ENCODE measurements at regions not wholly inside any gene's neighbourhood (a gene's known extent, or its start where the extent isn't known, plus 50 kb on each side); places are given as distances from the start of the nearest gene placed in this dataset.

DNA sequence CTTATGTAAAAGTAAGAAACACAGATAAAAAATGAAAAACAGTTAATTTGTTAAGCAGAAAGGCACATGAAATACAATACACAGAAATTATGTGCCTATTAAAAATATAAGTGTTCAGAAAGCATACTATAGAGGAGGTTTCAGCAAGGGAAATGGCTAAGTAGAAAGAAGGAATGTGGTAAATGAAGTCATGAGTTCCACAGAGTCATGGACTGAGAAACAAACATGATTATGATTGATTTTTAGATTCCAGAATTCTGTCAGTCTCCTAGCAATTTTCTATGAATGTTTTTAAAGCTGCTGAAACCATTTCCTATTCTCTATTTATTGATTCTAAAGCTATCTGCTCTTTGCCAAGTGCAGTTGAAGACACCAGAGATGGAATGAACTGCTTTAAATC is 1398.4 kb downstream of the ARAP2 start:
- H3K9me2 ChIP-seq (ENCODE audit: insufficient read depth), result no peaks in the 10 kb centered on the region
- no peak overlapping the region for H3K9ac ChIP-seq (ENCODE audit: low read length)
- CTCF ChIA-PET, result no interaction called here
- no peak for ATAC-seq
- H3K4me3 ChIP-seq (replicated peaks in 1 of 2; ENCODE audit: low read depth in 1 of 2, low read length in 2 of 2), result no peak overlapping the region
- no peaks in the 10 kb centered on the region for H3K4me1 ChIP-seq (ENCODE audit: control insufficient read depth in 1 of 2, insufficient read depth in 2 of 2, low read length in 2 of 2)
- RAD21 ChIA-PET (ENCODE audit: low non-redundant PET in 1 of 2, low total read pairs in 2 of 2, uncharacterized antibody in 2 of 2, unreplicated experiment in 2 of 2), result no interaction called here
- no peaks in the 10 kb centered on the region for H3K79me2 ChIP-seq (ENCODE audit: insufficient read depth, low read length)
- DNase-seq (ENCODE audit: low read depth, low spot score), result no peak
- H3K27ac ChIP-seq (ENCODE audit: low read depth, low read length), result no peak overlapping the region
- no TSS peak for BruUV-seq (replicated peaks)
- H4K20me1 ChIP-seq (ENCODE audit: insufficient read depth), result no peaks in the 10 kb centered on the region
- no peaks in the 10 kb centered on the region for H3K27me3 ChIP-seq (ENCODE audit: insufficient read depth, low read length)
- no peak overlapping the region for H3K4me2 ChIP-seq (ENCODE audit: low read length)
- no peaks in the 10 kb centered on the region for H3K36me3 ChIP-seq (ENCODE audit: control insufficient read depth in 1 of 2, insufficient read depth in 2 of 2, low read length in 2 of 2)
- H3K9me3 ChIP-seq (ENCODE audit: control insufficient read depth in 1 of 2, insufficient read depth in 1 of 2, low read depth in 1 of 2, low read length in 2 of 2), result no peaks in the 10 kb centered on the region
- intact Hi-C loops (cut with micrococcal nuclease), result no loop called here
- POLR2A ChIA-PET, result no interaction called here
- no peak for TF ChIP-seq ATF3 (IDR thresholded peaks at IDR 0.05)
- TF ChIP-seq SIN3A (IDR thresholded peaks at IDR 0.05; ENCODE audit: low read depth), result no peak
- TF ChIP-seq ZNF274 (IDR thresholded peaks at IDR 0.05; ENCODE audit: low read depth, low read length), result no peak
- TF ChIP-seq ELF1 (IDR thresholded peaks at IDR 0.05; ENCODE audit: borderline replicate concordance, low read depth), result no peak
- TF ChIP-seq CBX3 (IDR thresholded peaks at IDR 0.05; ENCODE audit: low read depth), result no peak
- no peak for TF ChIP-seq POLR2AphosphoS5 (IDR thresholded peaks at IDR 0.05; ENCODE audit: low read depth, low read length)
- H2AFZ ChIP-seq (ENCODE audit: low read depth, low read length, poor library complexity, severe bottlenecking), result no peak overlapping the region

- Histone ChIP-seq H3K9ac (ENCODE audit: low read length) (no peak overlapping the region), H4K20me1 (ENCODE audit: insufficient read depth) (no peaks in the 10 kb centered on the region), H3K36me3 (ENCODE audit: control insufficient read depth in 1 of 2, insufficient read depth in 2 of 2, low read length in 2 of 2) (no peaks in the 10 kb centered on the region), H3K4me3 (replicated peaks in 1 of 2; ENCODE audit: low read depth in 1 of 2, low read length in 2 of 2) (no peak overlapping the region), H3K4me1 (ENCODE audit: control insufficient read depth in 1 of 2, insufficient read depth in 2 of 2, low read length in 2 of 2) (no peaks in the 10 kb centered on the region), H3K79me2 (ENCODE audit: insufficient read depth, low read length) (no peaks in the 10 kb centered on the region), H3K4me2 (ENCODE audit: low read length) (no peak overlapping the region), H3K27me3 (ENCODE audit: insufficient read depth, low read length) (no peaks in the 10 kb centered on the region), H3K27ac (ENCODE audit: low read depth, low read length) (no peak overlapping the region), H2AFZ (ENCODE audit: low read depth, low read length, poor library complexity, severe bottlenecking) (no peak overlapping the region), H3K9me2 (ENCODE audit: insufficient read depth) (no peaks in the 10 kb centered on the region), H3K9me3 (ENCODE audit: control insufficient read depth in 1 of 2, insufficient read depth in 1 of 2, low read depth in 1 of 2, low read length in 2 of 2) (no peaks in the 10 kb centered on the region)
- no peak for ATAC-seq
- no peak for DNase-seq (ENCODE audit: low read depth, low spot score)
- BruUV-seq (replicated peaks), result no TSS peak
- ChIA-PET POLR2A (no interaction called here), RAD21 (ENCODE audit: low non-redundant PET in 1 of 2, low total read pairs in 2 of 2, uncharacterized antibody in 2 of 2, unreplicated experiment in 2 of 2) (no interaction called here), CTCF (no interaction called here)
- intact Hi-C loops (cut with micrococcal nuclease), result loop anchor here (10.0 kb wide), 1 partner anchor 454 kb away; no protein-coding TSS in a partner anchor
- no peak for TF ChIP-seq TCF7L2 (IDR thresholded peaks at IDR 0.05; ENCODE audit: borderline replicate concordance, extremely low read depth, insufficient read depth, insufficient read length)
- TF ChIP-seq, protein P1, sequence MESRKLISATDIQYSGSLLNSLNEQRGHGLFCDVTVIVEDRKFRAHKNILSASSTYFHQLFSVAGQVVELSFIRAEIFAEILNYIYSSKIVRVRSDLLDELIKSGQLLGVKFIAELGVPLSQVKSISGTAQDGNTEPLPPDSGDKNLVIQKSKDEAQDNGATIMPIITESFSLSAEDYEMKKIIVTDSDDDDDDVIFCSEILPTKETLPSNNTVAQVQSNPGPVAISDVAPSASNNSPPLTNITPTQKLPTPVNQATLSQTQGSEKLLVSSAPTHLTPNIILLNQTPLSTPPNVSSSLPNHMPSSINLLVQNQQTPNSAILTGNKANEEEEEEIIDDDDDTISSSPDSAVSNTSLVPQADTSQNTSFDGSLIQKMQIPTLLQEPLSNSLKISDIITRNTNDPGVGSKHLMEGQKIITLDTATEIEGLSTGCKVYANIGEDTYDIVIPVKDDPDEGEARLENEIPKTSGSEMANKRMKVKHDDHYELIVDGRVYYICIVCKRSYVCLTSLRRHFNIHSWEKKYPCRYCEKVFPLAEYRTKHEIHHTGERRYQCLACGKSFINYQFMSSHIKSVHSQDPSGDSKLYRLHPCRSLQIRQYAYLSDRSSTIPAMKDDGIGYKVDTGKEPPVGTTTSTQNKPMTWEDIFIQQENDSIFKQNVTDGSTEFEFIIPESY (IDR thresholded peaks at IDR 0.05; ENCODE audit: extremely low read depth, insufficient replicate concordance, low read length), result no peak
- no peak for TF ChIP-seq POLR2A (IDR thresholded peaks at IDR 0.05; ENCODE audit: borderline replicate concordance, extremely low read depth, insufficient read depth, insufficient read length)
- TF ChIP-seq CTCF (IDR thresholded peaks at IDR 0.05 in 2 of 3, conservative IDR thresholded peaks at IDR 0.05 in 1 of 3; ENCODE audit: borderline replicate concordance in 1 of 3, insufficient read depth in 1 of 3, low read depth in 2 of 3, low read length in 2 of 3), result no peak
- TF ChIP-seq CBX3 (IDR thresholded peaks at IDR 0.05; ENCODE audit: low read depth), result no peak
- TF ChIP-seq POLR2AphosphoS5 (IDR thresholded peaks at IDR 0.05; ENCODE audit: low read depth, low read length), result no peak
- TF ChIP-seq ATF3 (IDR thresholded peaks at IDR 0.05), result no peak
- TF ChIP-seq JUND (IDR thresholded peaks at IDR 0.05), result no peak
- TF ChIP-seq, protein P2, sequence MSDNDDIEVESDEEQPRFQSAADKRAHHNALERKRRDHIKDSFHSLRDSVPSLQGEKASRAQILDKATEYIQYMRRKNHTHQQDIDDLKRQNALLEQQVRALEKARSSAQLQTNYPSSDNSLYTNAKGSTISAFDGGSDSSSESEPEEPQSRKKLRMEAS (IDR thresholded peaks at IDR 0.05), result no peak
Observed at GRCh38 chr4:34850421-34850820, 1393.9 kb downstream of the ARAP2 start.

Measured in HCT116 (cell line).